ENCODE measurements at regions not wholly inside any gene's neighbourhood (a gene's known extent, or its start where the extent isn't known, plus 50 kb on each side); places are given as distances from the start of the nearest gene placed in this dataset.

GRCh38 chr18:72460210-72460680 is 83.9 kb downstream of the CBLN2 start:
- no peaks in the 10 kb centered on the region for H4K20me1 ChIP-seq (ENCODE audit: insufficient read depth, low read length)
- H3K4me3 ChIP-seq (replicated peaks in 1 of 3; ENCODE audit: low read depth in 2 of 3, low read length in 3 of 3), result no peak overlapping the region
- H3K27ac ChIP-seq (ENCODE audit: low read depth in 1 of 2, low read length in 2 of 2), result no peak overlapping the region
- Mint-ChIP-seq H3K27ac (no peak overlapping the region), H3K27me3 (ENCODE audit: low read depth in 3 of 3) (peaks cover 0 to 1% (median 0%) of the 10 kb centered on the region in 3 donors), H3K36me3 (no peaks in the 10 kb centered on the region), H3K4me3 (no peak overlapping the region), H3K4me1 (no peaks in the 10 kb centered on the region), H3K9me3 (peaks cover 0 to 7% (median 2%) of the 10 kb centered on the region in 7 donors)
- no peak overlapping the region for H2AFZ ChIP-seq (ENCODE audit: insufficient read depth, low read depth, low read length, poor library complexity, severe bottlenecking)
- no peak for DNase-seq
- no peaks in the 10 kb centered on the region for H3K36me3 ChIP-seq (replicated peaks in 1 of 2; ENCODE audit: control insufficient read depth in 1 of 2, insufficient read depth in 2 of 2, low read length in 2 of 2)
- H3K79me2 ChIP-seq (ENCODE audit: insufficient read depth, low read length), result no peaks in the 10 kb centered on the region
- no peaks in the 10 kb centered on the region for H3K4me1 ChIP-seq (ENCODE audit: control insufficient read depth in 1 of 2, insufficient read depth in 2 of 2, low read length in 2 of 2)
- WGBS (ENCODE audit: insufficient coverage), result no CpG with 5 or more reads among the region's 1 CpG
- H3K27me3 ChIP-seq (ENCODE audit: control insufficient read depth in 2 of 2, insufficient read depth in 2 of 2, low read length in 2 of 2), result no peaks in the 10 kb centered on the region
- intact Hi-C loops (cut with micrococcal nuclease), result no loop called here
- H3K9ac ChIP-seq (ENCODE audit: insufficient read depth, low read length, poor library complexity, severe bottlenecking), result no peak overlapping the region
- TF ChIP-seq, protein P1, sequence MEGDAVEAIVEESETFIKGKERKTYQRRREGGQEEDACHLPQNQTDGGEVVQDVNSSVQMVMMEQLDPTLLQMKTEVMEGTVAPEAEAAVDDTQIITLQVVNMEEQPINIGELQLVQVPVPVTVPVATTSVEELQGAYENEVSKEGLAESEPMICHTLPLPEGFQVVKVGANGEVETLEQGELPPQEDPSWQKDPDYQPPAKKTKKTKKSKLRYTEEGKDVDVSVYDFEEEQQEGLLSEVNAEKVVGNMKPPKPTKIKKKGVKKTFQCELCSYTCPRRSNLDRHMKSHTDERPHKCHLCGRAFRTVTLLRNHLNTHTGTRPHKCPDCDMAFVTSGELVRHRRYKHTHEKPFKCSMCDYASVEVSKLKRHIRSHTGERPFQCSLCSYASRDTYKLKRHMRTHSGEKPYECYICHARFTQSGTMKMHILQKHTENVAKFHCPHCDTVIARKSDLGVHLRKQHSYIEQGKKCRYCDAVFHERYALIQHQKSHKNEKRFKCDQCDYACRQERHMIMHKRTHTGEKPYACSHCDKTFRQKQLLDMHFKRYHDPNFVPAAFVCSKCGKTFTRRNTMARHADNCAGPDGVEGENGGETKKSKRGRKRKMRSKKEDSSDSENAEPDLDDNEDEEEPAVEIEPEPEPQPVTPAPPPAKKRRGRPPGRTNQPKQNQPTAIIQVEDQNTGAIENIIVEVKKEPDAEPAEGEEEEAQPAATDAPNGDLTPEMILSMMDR (IDR thresholded peaks at IDR 0.05), result no peak
- H3K4me2 ChIP-seq (replicated peaks; ENCODE audit: extremely low read depth, low read length, poor library complexity, severe bottlenecking), result no peak overlapping the region
- H3K9me3 ChIP-seq (replicated peaks in 1 of 2; ENCODE audit: control insufficient read depth in 1 of 2, insufficient read depth in 1 of 2, low read length in 2 of 2), result no peaks in the 10 kb centered on the region

- H3K9me3 ChIP-seq (replicated peaks in 1 of 2; ENCODE audit: control insufficient read depth in 1 of 2, insufficient read depth in 1 of 2, low read length in 2 of 2), result peaks cover 0 to 4% of the 10 kb centered on the region in 2 donors
Measured at GRCh38 chr18:72458271-72458670, 85.9 kb downstream of the CBLN2 start.

More at GRCh38 chr18:72458271-72458670, 85.9 kb downstream of the CBLN2 start:
- no peak overlapping the region for H3K4me2 ChIP-seq (replicated peaks; ENCODE audit: extremely low read depth, low read length, poor library complexity, severe bottlenecking)
- TF ChIP-seq, protein P1 (IDR thresholded peaks at IDR 0.05), result no peak
- no peak overlapping the region for H3K27ac ChIP-seq (ENCODE audit: low read depth in 1 of 2, low read length in 2 of 2)
- H2AFZ ChIP-seq (ENCODE audit: insufficient read depth, low read depth, low read length, poor library complexity, severe bottlenecking), result no peak overlapping the region
- H3K27me3 Mint-ChIP-seq (ENCODE audit: low read depth in 3 of 3), result peaks cover 0 to 1% (median 0%) of the 10 kb centered on the region in 3 donors
- intact Hi-C loops (cut with micrococcal nuclease), result no loop called here
- H3K36me3 ChIP-seq (replicated peaks in 1 of 2; ENCODE audit: control insufficient read depth in 1 of 2, insufficient read depth in 2 of 2, low read length in 2 of 2), result no peaks in the 10 kb centered on the region
- H3K4me3 Mint-ChIP-seq, result no peak overlapping the region
- H3K36me3 Mint-ChIP-seq, result no peaks in the 10 kb centered on the region
- H3K27me3 ChIP-seq (ENCODE audit: control insufficient read depth in 2 of 2, insufficient read depth in 2 of 2, low read length in 2 of 2), result no peaks in the 10 kb centered on the region
- no peak overlapping the region for H3K9ac ChIP-seq (ENCODE audit: insufficient read depth, low read length, poor library complexity, severe bottlenecking)
- H3K9me3 Mint-ChIP-seq, result peaks cover 0 to 7% (median 3%) of the 10 kb centered on the region in 7 donors
- no peaks in the 10 kb centered on the region for H4K20me1 ChIP-seq (ENCODE audit: insufficient read depth, low read length)
- no peak for DNase-seq
- H3K27ac Mint-ChIP-seq, result no peak overlapping the region
- no peaks in the 10 kb centered on the region for H3K4me1 ChIP-seq (ENCODE audit: control insufficient read depth in 1 of 2, insufficient read depth in 2 of 2, low read length in 2 of 2)
- H3K4me3 ChIP-seq (replicated peaks in 1 of 3; ENCODE audit: low read depth in 2 of 3, low read length in 3 of 3), result no peak overlapping the region
- H3K79me2 ChIP-seq (ENCODE audit: insufficient read depth, low read length), result no peaks in the 10 kb centered on the region
- H3K4me1 Mint-ChIP-seq, result no peaks in the 10 kb centered on the region

All from CD14-positive monocyte (primary cell).